ENCODE measurements at regions not wholly inside any gene's neighbourhood (a gene's known extent, or its start where the extent isn't known, plus 50 kb on each side); places are given as distances from the start of the nearest gene placed in this dataset.

DNA sequence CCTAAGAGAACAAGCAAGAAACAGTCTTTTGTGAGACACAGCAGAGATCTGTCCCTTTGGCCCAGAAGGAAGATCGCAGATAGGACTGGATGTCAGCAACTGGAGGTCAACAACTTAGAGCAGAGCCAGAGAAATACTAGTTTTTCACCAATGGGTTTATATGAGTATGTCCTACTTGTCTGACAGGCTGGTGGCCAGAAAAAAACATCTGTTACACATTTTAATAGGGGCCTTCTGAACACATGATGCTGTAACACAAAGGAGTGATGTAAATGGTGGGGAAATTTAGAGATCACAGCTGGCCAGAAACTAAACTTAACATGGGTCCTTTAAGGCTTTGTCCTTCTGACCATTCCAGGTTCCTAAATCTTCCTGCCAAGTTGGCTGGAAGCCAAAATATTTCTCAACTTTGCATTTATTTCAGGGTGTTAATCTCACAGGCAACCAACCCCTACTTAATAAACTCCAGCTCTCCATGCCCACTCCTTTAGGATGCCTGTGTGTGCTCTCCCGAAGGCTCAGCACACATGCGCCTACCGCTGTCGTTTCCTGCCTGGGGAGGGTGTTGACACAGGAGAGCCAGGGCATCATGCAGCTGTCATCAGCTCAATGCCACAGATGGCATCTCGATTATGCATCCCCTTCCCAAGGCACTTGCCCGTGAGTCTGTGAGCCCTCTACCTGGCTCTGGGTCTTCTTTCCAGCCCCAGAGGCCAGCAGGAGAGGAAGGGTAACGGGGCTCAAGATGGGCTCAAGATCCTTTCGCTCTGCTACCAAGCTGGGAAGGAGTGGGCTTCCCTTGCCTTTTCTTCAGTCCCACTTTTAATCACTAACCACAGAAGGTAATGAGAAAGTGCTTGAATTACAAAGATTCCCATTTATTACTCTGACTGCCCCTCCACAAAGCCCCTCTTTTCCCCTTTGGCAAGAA, 252.5 kb downstream of the ETAA1 start:
- no peak overlapping the region for H3K4me3 ChIP-seq (ENCODE audit: low read depth, low read length)
- TF ChIP-seq, protein P1, sequence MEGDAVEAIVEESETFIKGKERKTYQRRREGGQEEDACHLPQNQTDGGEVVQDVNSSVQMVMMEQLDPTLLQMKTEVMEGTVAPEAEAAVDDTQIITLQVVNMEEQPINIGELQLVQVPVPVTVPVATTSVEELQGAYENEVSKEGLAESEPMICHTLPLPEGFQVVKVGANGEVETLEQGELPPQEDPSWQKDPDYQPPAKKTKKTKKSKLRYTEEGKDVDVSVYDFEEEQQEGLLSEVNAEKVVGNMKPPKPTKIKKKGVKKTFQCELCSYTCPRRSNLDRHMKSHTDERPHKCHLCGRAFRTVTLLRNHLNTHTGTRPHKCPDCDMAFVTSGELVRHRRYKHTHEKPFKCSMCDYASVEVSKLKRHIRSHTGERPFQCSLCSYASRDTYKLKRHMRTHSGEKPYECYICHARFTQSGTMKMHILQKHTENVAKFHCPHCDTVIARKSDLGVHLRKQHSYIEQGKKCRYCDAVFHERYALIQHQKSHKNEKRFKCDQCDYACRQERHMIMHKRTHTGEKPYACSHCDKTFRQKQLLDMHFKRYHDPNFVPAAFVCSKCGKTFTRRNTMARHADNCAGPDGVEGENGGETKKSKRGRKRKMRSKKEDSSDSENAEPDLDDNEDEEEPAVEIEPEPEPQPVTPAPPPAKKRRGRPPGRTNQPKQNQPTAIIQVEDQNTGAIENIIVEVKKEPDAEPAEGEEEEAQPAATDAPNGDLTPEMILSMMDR (conservative IDR thresholded peaks at IDR 0.05; ENCODE audit: low read depth, low read length), result no peak
- no peak for DNase-seq (ENCODE audit: low read depth)

DNA sequence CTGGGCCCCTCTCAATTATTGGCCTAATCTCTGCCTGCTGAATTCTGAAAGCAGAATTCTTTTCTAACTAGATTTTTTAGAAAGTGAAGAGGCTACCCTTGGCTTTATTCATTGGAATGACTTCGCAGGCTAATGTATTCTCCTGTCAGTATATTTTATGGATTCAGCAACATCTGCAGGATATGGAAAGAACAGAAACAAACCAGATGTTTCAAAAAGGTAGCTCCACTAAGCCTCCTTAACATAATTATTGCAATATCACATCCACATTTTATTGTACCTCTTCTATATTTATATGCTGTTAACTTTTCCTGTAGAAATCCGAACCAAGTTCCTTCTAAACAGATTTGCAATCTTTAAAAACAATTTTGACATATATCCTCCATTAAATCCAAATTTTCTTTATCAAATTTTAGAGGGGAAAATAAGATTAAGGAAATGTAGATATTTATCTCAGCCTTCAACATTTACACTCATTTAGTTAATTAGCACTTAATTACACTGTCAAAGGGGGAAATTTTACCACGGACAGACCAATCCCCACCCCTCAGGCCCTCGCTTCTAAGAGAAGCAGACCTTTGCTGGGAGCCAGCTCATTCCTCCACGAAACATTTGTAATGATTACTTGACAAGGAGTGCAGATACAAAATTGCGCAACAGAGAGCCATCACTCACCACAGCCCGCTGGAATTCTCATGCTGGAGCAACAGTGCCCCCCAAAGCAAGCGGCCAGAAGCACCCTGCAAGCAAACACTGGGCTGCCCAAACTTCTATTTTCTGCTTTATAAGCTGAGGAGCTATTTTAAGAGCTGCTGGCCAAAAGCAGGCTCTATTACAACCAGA, 253.4 kb downstream of the ETAA1 start:
- peak; percentile 76 for DNase-seq (ENCODE audit: low read depth)
- H3K4me3 ChIP-seq (ENCODE audit: low read depth, low read length), result no peak overlapping the region
- TF ChIP-seq, protein P1 (conservative IDR thresholded peaks at IDR 0.05; ENCODE audit: low read depth, low read length), result peak; percentile 94

- TF ChIP-seq, protein P1 (conservative IDR thresholded peaks at IDR 0.05; ENCODE audit: low read depth, low read length), result no peak
- no peak overlapping the region for H3K4me3 ChIP-seq (ENCODE audit: low read depth, low read length)
- DNase-seq (ENCODE audit: low read depth), result no peak
Observed at GRCh38 chr2:67651565-67651964, 254.4 kb downstream of the ETAA1 start.

DNA sequence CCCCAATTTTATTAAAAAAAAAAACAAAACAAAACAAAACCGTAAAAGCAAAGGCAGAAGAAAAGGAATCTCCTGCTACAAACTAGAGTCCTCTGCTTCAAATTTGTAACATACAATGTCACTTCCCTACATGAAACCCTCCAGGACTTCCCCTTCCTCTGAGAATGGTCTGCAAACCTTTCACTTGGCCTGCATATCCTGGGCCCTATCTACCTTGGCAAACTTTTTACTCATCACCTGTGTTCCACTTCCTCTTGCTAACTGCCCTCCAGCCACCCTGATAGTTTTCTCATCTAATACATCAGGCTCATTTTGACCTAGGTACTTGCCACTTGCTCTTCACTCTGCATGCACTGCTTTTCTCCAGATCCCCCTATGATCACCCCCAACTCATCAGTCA, 255.5 kb downstream of the ETAA1 start:
- no peak for DNase-seq (ENCODE audit: low read depth)
- no peak overlapping the region for H3K4me3 ChIP-seq (ENCODE audit: low read depth, low read length)
- TF ChIP-seq, protein P1 (conservative IDR thresholded peaks at IDR 0.05; ENCODE audit: low read depth, low read length), result no peak

DNA sequence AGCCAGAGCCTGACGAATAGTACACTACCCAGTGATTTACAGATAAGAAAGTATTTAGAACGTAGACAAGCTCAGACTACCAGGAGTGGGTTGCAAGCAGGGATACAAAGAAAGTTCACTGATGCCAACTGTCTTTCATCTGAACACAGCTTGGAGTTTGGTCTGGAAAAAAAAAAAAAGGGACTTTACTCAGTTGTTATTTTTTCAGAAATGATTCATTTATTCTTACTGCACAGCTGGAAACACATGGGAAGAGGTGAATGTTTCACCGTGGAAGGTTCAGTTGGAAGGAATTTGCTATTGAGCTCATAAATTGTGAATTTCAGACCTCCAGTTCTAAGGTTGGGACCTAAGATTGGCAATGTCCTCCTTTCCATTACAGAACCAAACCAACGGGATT, 259.7 kb downstream of the ETAA1 start:
- no peak for DNase-seq (ENCODE audit: low read depth)
- TF ChIP-seq, protein P1 (conservative IDR thresholded peaks at IDR 0.05; ENCODE audit: low read depth, low read length), result no peak
- no peak overlapping the region for H3K4me3 ChIP-seq (ENCODE audit: low read depth, low read length)

DNA sequence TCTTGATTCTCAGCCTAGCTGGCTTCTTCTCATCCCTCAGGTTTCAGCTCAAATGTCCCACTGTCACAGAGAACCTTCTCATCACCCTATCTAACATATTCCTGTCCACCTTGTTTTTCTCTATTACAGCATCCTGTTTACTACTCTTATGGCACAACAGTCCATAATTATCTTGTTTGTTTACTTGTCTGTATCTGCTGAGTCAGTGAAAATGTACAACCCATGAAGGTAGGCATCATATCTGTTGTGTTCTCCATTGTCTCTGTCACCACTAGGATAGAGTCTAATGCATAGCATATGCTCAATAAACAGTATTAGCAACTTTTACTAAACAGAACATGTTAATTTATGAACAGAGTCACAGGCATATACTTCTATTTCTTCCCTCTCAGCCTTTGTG, 261.7 kb downstream of the ETAA1 start:
- TF ChIP-seq, protein P1 (conservative IDR thresholded peaks at IDR 0.05; ENCODE audit: low read depth, low read length), result no peak
- no peak overlapping the region for H3K4me3 ChIP-seq (ENCODE audit: low read depth, low read length)
- DNase-seq (ENCODE audit: low read depth), result no peak
